ENCODE measurements at regions not wholly inside any gene's neighbourhood (a gene's known extent, or its start where the extent isn't known, plus 50 kb on each side); places are given as distances from the start of the nearest gene placed in this dataset.

DNA sequence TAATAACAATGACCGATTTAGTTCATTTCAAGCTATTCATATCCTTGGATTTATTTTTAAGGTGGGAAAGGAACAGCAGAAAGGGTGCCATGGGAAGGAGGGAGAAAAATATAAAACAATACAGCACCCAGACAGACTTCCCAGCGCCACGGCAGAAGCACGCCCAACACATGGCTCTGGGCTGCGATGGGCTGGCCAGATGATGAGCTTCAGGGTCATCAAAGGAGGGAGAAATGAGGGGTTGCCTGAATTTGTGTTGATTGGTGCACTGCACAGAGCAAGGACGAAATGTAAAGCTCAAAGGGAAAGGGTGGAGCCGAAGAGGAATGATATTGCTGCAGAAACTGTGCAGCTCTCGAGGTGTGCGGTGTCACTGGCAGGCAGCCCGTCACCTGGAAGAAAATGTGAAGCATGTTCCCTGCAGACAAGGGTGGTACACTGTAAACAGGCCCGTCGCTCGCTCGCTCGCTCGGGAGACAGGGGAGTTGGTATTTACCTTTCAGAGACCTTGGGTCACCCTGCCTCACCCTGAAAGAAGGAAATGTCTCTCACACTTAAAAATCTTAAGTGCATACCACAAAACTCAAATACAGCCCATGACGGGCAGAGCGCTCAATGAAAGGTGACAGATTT is 195.5 kb upstream of the CTAGE1 start:
- CTCF ChIA-PET = no interaction called here
- DNase-seq (ENCODE audit: low read depth in 1 of 2, low spot score in 1 of 2) = peak in 1 of 2 experiments; percentile 45
- POLR2A ChIA-PET = no interaction called here

DNA sequence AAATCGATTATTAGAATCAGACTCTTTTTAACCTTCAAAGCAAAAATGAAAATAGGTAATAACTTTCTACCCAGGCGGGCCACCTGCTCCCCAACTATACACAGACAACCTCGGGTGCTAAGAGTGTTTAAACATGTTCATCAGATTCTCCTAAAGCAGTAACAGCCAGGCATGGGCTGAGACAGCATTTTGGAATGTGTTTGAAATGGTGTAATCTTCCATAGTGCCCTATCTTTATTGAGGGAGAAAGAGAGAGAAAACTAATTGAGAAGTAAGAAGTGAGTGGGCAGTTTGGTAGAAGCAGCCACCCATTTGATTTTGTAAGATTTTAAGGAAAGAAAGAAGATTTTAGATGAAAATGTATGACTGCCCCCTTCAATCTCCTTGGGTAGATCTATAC is 196.1 kb upstream of the CTAGE1 start:
- H3K4me1 ChIP-seq = peaks cover 41% of the 10 kb centered on the region
- no peak overlapping the region for H3K4me3 ChIP-seq
- peak overlapping the region; percentile 81 for H3K4me2 ChIP-seq
- CTCF ChIA-PET = no interaction called here
- TF ChIP-seq ZC3H11A (IDR thresholded peaks at IDR 0.05) = no peak
- TF ChIP-seq BHLHE40 (IDR thresholded peaks at IDR 0.05; ENCODE audit: low read depth, low read length) = no peak
- no peak for TF ChIP-seq TP53 (CRISPR knock-in tag; IDR thresholded peaks at IDR 0.05)
- TF ChIP-seq NPAS2 (CRISPR knock-in tag; IDR thresholded peaks at IDR 0.05; ENCODE audit: borderline replicate concordance) = no peak
- no peak for TF ChIP-seq RAD21 (conservative IDR thresholded peaks at IDR 0.05 in 1 of 2, IDR thresholded peaks at IDR 0.05 in 1 of 2)
- TF ChIP-seq, protein P1, sequence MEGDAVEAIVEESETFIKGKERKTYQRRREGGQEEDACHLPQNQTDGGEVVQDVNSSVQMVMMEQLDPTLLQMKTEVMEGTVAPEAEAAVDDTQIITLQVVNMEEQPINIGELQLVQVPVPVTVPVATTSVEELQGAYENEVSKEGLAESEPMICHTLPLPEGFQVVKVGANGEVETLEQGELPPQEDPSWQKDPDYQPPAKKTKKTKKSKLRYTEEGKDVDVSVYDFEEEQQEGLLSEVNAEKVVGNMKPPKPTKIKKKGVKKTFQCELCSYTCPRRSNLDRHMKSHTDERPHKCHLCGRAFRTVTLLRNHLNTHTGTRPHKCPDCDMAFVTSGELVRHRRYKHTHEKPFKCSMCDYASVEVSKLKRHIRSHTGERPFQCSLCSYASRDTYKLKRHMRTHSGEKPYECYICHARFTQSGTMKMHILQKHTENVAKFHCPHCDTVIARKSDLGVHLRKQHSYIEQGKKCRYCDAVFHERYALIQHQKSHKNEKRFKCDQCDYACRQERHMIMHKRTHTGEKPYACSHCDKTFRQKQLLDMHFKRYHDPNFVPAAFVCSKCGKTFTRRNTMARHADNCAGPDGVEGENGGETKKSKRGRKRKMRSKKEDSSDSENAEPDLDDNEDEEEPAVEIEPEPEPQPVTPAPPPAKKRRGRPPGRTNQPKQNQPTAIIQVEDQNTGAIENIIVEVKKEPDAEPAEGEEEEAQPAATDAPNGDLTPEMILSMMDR (IDR thresholded peaks at IDR 0.05) = no peak
- no peak for TF ChIP-seq HOXA7 (CRISPR knock-in tag; IDR thresholded peaks at IDR 0.05)
- no peak for TF ChIP-seq NFE2L2 (conservative IDR thresholded peaks at IDR 0.05; ENCODE audit: low read length)
- no peak for TF ChIP-seq EP300 (IDR thresholded peaks at IDR 0.05)
- no peak for TF ChIP-seq ZNF302 (CRISPR knock-in tag; IDR thresholded peaks at IDR 0.05)
- no peak for TF ChIP-seq EHMT2 (IDR thresholded peaks at IDR 0.05; ENCODE audit: low read depth)
- TF ChIP-seq TFCP2L1 (CRISPR knock-in tag; IDR thresholded peaks at IDR 0.05) = no peak
- no peak for TF ChIP-seq JUNB (IDR thresholded peaks at IDR 0.05)
- no peak for TF ChIP-seq FOSB (CRISPR knock-in tag; IDR thresholded peaks at IDR 0.05)
- no peak for TF ChIP-seq SMC3 (IDR thresholded peaks at IDR 0.05)
- no peak for TF ChIP-seq CHD2 (IDR thresholded peaks at IDR 0.05; ENCODE audit: low read length, partially characterized antibody)
- TF ChIP-seq FOSL2 (IDR thresholded peaks at IDR 0.05) = no peak
- no peak for TF ChIP-seq FOSL2 (CRISPR knock-in tag; IDR thresholded peaks at IDR 0.05)
- TF ChIP-seq SREBF2 (IDR thresholded peaks at IDR 0.05) = no peak
- no peak for TF ChIP-seq HOXB13 (CRISPR knock-in tag; IDR thresholded peaks at IDR 0.05; ENCODE audit: low read depth)
- ATAC-seq = peak in 1 of 2 experiments; percentile 62; a peak in 3 of 6 replicates
- FAIRE-seq = no peak
- no peak for DNase-seq (ENCODE audit: low read depth in 1 of 2, low spot score in 1 of 2)
- POLR2A ChIA-PET = no interaction called here
- peak overlapping the region; percentile 72 to 84 for H3K27ac ChIP-seq
- WGBS (ENCODE audit: missing lambda C conversion rate) = 25% methylated on average over 3 of the region's 3 CpGs
- H3K9me3 ChIP-seq = no peaks in the 10 kb centered on the region

More for the DNA sequence above, 195.5 kb upstream of the CTAGE1 start:
- no peak for FAIRE-seq
- Histone ChIP-seq H3K4me2 (peak overlapping the region; percentile 81), H3K4me1 (peaks cover 45% of the 10 kb centered on the region), H3K4me3 (peak overlapping the region; percentile 22; the same call in 2 of the 3 replicates), H3K9me3 (no peaks in the 10 kb centered on the region), H3K27ac (peak overlapping the region; percentile 72 to 84)
- TF ChIP-seq, protein P2, sequence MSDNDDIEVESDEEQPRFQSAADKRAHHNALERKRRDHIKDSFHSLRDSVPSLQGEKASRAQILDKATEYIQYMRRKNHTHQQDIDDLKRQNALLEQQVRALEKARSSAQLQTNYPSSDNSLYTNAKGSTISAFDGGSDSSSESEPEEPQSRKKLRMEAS (IDR thresholded peaks at IDR 0.05) = peak; percentile 45; the same call in 1 of the 2 replicates
- TF ChIP-seq CEBPB (IDR thresholded peaks at IDR 0.05) = no peak
- peak; percentile 77 to 79 for ATAC-seq
- 10% methylated on average over 18 of the region's 18 CpGs for WGBS (ENCODE audit: missing lambda C conversion rate)

DNA sequence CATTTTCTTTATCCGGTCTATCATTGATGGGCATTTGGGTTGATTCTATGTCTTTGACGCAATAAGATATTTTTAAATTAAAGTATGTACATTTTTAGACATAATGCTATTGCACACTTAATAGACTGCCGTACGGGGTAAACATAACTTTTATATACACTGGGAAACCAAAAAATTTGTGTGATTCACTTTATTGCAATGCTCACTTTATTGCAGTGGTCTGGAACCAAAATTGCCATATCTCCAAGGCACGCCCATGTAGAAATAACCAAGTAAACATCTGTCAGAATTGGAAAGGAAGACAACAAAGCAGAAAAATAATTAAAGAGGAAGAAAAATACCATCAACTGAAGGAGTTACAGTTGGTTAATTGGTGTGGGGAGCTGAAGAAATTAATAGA is 205.8 kb upstream of the CTAGE1 start:
- POLR2A ChIA-PET = no interaction called here
- TF ChIP-seq SREBF2 (IDR thresholded peaks at IDR 0.05) = no peak
- TF ChIP-seq CHD4 (IDR thresholded peaks at IDR 0.05; ENCODE audit: borderline replicate concordance) = no peak
- TF ChIP-seq, protein P3, sequence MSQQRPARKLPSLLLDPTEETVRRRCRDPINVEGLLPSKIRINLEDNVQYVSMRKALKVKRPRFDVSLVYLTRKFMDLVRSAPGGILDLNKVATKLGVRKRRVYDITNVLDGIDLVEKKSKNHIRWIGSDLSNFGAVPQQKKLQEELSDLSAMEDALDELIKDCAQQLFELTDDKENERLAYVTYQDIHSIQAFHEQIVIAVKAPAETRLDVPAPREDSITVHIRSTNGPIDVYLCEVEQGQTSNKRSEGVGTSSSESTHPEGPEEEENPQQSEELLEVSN (IDR thresholded peaks at IDR 0.05; ENCODE audit: borderline replicate concordance, low read depth) = no peak
- no peak for TF ChIP-seq FOXS1 (CRISPR knock-in tag; IDR thresholded peaks at IDR 0.05)
- no peak for TF ChIP-seq CBX8 (IDR thresholded peaks at IDR 0.05)
- TF ChIP-seq KDM1A (IDR thresholded peaks at IDR 0.05; ENCODE audit: low read depth) = no peak
- no peak for TF ChIP-seq EHF (CRISPR knock-in tag; IDR thresholded peaks at IDR 0.05)
- TF ChIP-seq, protein P1 (IDR thresholded peaks at IDR 0.05) = no peak
- no peak for TF ChIP-seq ZNF302 (CRISPR knock-in tag; IDR thresholded peaks at IDR 0.05)
- TF ChIP-seq, protein P4, sequence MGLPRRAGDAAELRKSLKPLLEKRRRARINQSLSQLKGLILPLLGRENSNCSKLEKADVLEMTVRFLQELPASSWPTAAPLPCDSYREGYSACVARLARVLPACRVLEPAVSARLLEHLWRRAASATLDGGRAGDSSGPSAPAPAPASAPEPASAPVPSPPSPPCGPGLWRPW (IDR thresholded peaks at IDR 0.05) = no peak
- no peak for TF ChIP-seq TP53 (CRISPR knock-in tag; IDR thresholded peaks at IDR 0.05)
- WGBS (ENCODE audit: missing lambda C conversion rate) = 92% methylated on average over 5 of the region's 5 CpGs
- DNase-seq (ENCODE audit: low read depth in 1 of 2, low spot score in 1 of 2) (no peak), FAIRE-seq (no peak), ATAC-seq (no peak)
- H3K4me1 ChIP-seq = no peaks in the 10 kb centered on the region
- no peak overlapping the region for H3K4me3 ChIP-seq
- no peak overlapping the region for H3K27ac ChIP-seq
- CTCF ChIA-PET = no interaction called here
- no peaks in the 10 kb centered on the region for H3K9me3 ChIP-seq
- no peak overlapping the region for H3K4me2 ChIP-seq
